IMR-90 (cell line): ENCODE measurements at regions not wholly inside any gene's neighbourhood (a gene's known extent, or its start where the extent isn't known, plus 50 kb on each side); places are given as distances from the start of the nearest gene placed in this dataset.

Experiments
- ATAC-seq: fragments of 200-7000 bp; cut with Tn5 transposase; 2 replicates; pipeline ENCODE4 v1.9.1; 2020; ENCODE audit warnings: low read depth, mild to moderate bottlenecking, moderate library complexity
- BruUV-seq: library from RNA; stranded (reverse); fragments of 400-500 nt; replicated peaks from 2 replicates; lab custom pipeline; 2021; lab: Mats Ljungman, UMichigan
- CTCF ChIA-PET: fragments of 300-600 bp; formaldehyde crosslinking; extraction: SDS; loops from one replicate; lab custom pipeline; 2021; ENCODE audit warnings: antibody characterized with exemption; lab: Yijun Ruan, JAX
- POLR2A ChIA-PET: fragments of 300-600 bp; sonication (Branson Sonifier 250); formaldehyde crosslinking; loops from one replicate; lab custom pipeline; 2022; ENCODE audit warnings: antibody characterized with exemption; ENCODE audit not compliant: unreplicated experiment; lab: Charles Lee
- DNase-seq: peaks from one replicate; pipeline ENCODE4 v3.0.0; 2013
- H2AFZ ChIP-seq: replicated peaks from 2 replicates; pipeline ENCODE3; 2013; ENCODE audit warnings: low read length, mild to moderate bottlenecking; ENCODE audit not compliant: poor library complexity
- H2AK5ac ChIP-seq: 2 replicates; pipeline ENCODE4 v1.6.1; 2013; ENCODE audit warnings: low read depth, low read length, inconsistent platforms
- H2AK9ac ChIP-seq: replicated peaks from 2 replicates; pipeline ENCODE3; 2013; ENCODE audit warnings: mild to moderate bottlenecking, low read depth, low read length, moderate library complexity; ENCODE audit not compliant: poor library complexity
- H2BK120ac ChIP-seq: 2 replicates; pipeline ENCODE4 v1.6.1; 2013; ENCODE audit warnings: low read depth, low read length, inconsistent platforms
- H2BK15ac ChIP-seq: 3 replicates; pipeline ENCODE4 v1.6.1; 2013; ENCODE audit warnings: low read depth, low read length, inconsistent platforms
- H2BK20ac ChIP-seq: 2 replicates; pipeline ENCODE4 v1.6.1; 2013; ENCODE audit warnings: low read depth, mild to moderate bottlenecking, inconsistent platforms, low read length, moderate library complexity
- H2BK5ac ChIP-seq: 2 replicates; pipeline ENCODE4 v1.6.1; 2013; ENCODE audit warnings: mild to moderate bottlenecking, low read depth, low read length, inconsistent platforms; ENCODE audit not compliant: poor library complexity, severe bottlenecking
- H3K14ac ChIP-seq: replicated peaks from 2 replicates; pipeline ENCODE4 v1.6.1; 2013; ENCODE audit warnings: low read depth, low read length, inconsistent platforms
- H3K18ac ChIP-seq: 2 replicates; pipeline ENCODE4 v1.6.1; 2013; ENCODE audit warnings: low read depth, low read length, control low read depth
- H3K23ac ChIP-seq: 2 replicates; pipeline ENCODE4 v1.6.1; 2013; ENCODE audit warnings: low read depth, low read length, inconsistent platforms
- H3K27ac ChIP-seq: 2 replicates; pipeline ENCODE4 v1.5.1; 2013; ENCODE audit warnings: mild to moderate bottlenecking, control low read depth, low read length; ENCODE audit not compliant: insufficient read depth
- H3K27me3 ChIP-seq: 2 replicates; pipeline ENCODE4 v1.6.1; 2013; ENCODE audit warnings: low read length; ENCODE audit not compliant: control insufficient read depth, insufficient read depth
- H3K36me3 ChIP-seq: 2 replicates; pipeline ENCODE4 v1.6.1; 2013; ENCODE audit warnings: low read length, mixed read lengths; ENCODE audit not compliant: control insufficient read depth, insufficient read depth
- H3K4ac ChIP-seq: 2 replicates; pipeline ENCODE4 v1.6.1; 2013; ENCODE audit warnings: low read depth, low read length, inconsistent platforms
- H3K4me1 ChIP-seq: 2 replicates; pipeline ENCODE4 v1.6.1; 2013; ENCODE audit warnings: low read length, mixed read lengths; ENCODE audit not compliant: control insufficient read depth, insufficient read depth
- H3K4me2 ChIP-seq: 2 replicates; pipeline ENCODE4 v1.6.1; 2013; ENCODE audit warnings: low read depth, mild to moderate bottlenecking, control low read depth, low read length, moderate library complexity
- H3K4me3 ChIP-seq: 2 replicates; pipeline ENCODE4 v1.5.1; 2013; ENCODE audit warnings: low read depth, mild to moderate bottlenecking, control low read depth, low read length, moderate library complexity; ENCODE audit not compliant: insufficient read depth
- H3K56ac ChIP-seq: 2 replicates; pipeline ENCODE4 v1.6.1; 2013; ENCODE audit warnings: low read length, inconsistent platforms; ENCODE audit not compliant: insufficient read depth; ENCODE audit errors: extremely low read depth
- H3K79me1 ChIP-seq, 2 experiments: 2 replicates each; pipeline ENCODE4 v1.6.1; 2013; ENCODE audit warnings: low read length in 2 of 2, inconsistent platforms in 1 of 2, low read depth in 1 of 2
- H3K9ac ChIP-seq: 2 replicates; pipeline ENCODE4 v1.6.1; 2013; ENCODE audit warnings: low read depth, low read length, control low read depth
- H3K9me1 ChIP-seq: 2 replicates; pipeline ENCODE4 v1.6.1; 2013; ENCODE audit warnings: low read length, inconsistent platforms; ENCODE audit not compliant: insufficient read depth
- H3K9me3 ChIP-seq: 2 replicates; pipeline ENCODE4 v1.6.1; 2013; ENCODE audit warnings: low read length; ENCODE audit not compliant: control insufficient read depth, insufficient read depth
- H4K20me1 ChIP-seq: 2 replicates; pipeline ENCODE4 v1.6.1; 2013; ENCODE audit warnings: low read length, inconsistent platforms; ENCODE audit not compliant: insufficient read depth
- H4K5ac ChIP-seq: 2 replicates; pipeline ENCODE4 v1.6.1; 2013; ENCODE audit warnings: mild to moderate bottlenecking, low read depth, low read length, control low read depth
- H4K8ac ChIP-seq, 2 experiments: 2 replicates each; pipeline ENCODE4 v1.6.1; 2013; ENCODE audit warnings: low read depth in 2 of 2, low read length in 2 of 2, control low read depth in 1 of 2, inconsistent platforms in 1 of 2
- H4K91ac ChIP-seq: 2 replicates; pipeline ENCODE4 v1.6.1; 2013; ENCODE audit warnings: low read depth, low read length, inconsistent platforms; ENCODE audit not compliant: insufficient read depth
- CTCF ChIP-seq: conservative IDR thresholded peaks from 2 replicates; pipeline ENCODE4 v1.5.1; 2012; ENCODE audit warnings: mild to moderate bottlenecking, low read depth, low read length, improper control_type of control experiment
- MAFK ChIP-seq: IDR thresholded peaks from 2 replicates; pipeline ENCODE4 v1.6.1; 2012; ENCODE audit warnings: low read depth, low read length, improper control_type of control experiment
- MAZ ChIP-seq: IDR thresholded peaks from 2 replicates; pipeline ENCODE4 v1.6.1; 2012; ENCODE audit warnings: low read depth, mild to moderate bottlenecking, low read length, improper control_type of control experiment, moderate library complexity, borderline replicate concordance
- MXI1 ChIP-seq: IDR thresholded peaks from 2 replicates; pipeline ENCODE4 v1.6.1; 2012; ENCODE audit warnings: low read depth, mild to moderate bottlenecking, low read length, moderate library complexity, borderline replicate concordance
- NFE2L2 ChIP-seq: fragments of 150-350 bp; IDR thresholded peaks from 2 replicates; pipeline ENCODE4 v1.6.1; 2016; ENCODE audit warnings: low read depth, mild to moderate bottlenecking, low read length
- POLR2A ChIP-seq: IDR thresholded peaks from 2 replicates; pipeline ENCODE4 v1.6.1; 2012; ENCODE audit warnings: mild to moderate bottlenecking, low read depth, low read length
- RAD21 ChIP-seq: IDR thresholded peaks from 2 replicates; pipeline ENCODE4 v1.6.1; 2012; ENCODE audit warnings: low read length, improper control_type of control experiment
- RFX5 ChIP-seq: IDR thresholded peaks from 2 replicates; pipeline ENCODE4 v1.8.0; 2012; ENCODE audit warnings: low read depth, mild to moderate bottlenecking, low read length, moderate library complexity
- SMC3 ChIP-seq: fragments of 150-350 bp; IDR thresholded peaks from 2 replicates; pipeline ENCODE4 v1.6.1; 2016; ENCODE audit warnings: low read depth, mild to moderate bottlenecking, antibody characterized with exemption, low read length, moderate library complexity
- WGBS, 2 experiments: methylation state at CpG; one replicate each; pipeline versions ENCODE4 v1.1.5 to v1.1.7; 2013; ENCODE audit warnings: missing lambda C conversion rate in 2 of 2; ENCODE audit not compliant: insufficient read length in 1 of 2; ENCODE audit errors: extremely low coverage in 2 of 2; 5-methylcytosine and 5-hydroxymethylcytosine counted together
- dilution Hi-C: fragments of 300-500 bp; cut with HindIII; formaldehyde crosslinking; loops from one replicate; pipeline ENCODE4 v1.14.3; 2018; ENCODE audit warnings: low sequenced_read_pairs; ENCODE audit not compliant: unreplicated experiment
- in situ Hi-C: fragments of 300-500 bp; cut with MboI; formaldehyde crosslinking; loops from 3 replicates; pipeline ENCODE4 v1.14.3; 2019; ENCODE audit warnings: low sequenced_read_pairs, inconsistent platforms, mixed read lengths
- intact Hi-C: fragments of 100-400 bp; cut with micrococcal nuclease; formaldehyde crosslinking; loops from 2 replicates; pipeline ENCODE4 v1.10.0; 2022

GRCh38 chr2:147688242-147688641, 156.6 kb upstream of the ACVR2A start:
- no peak overlapping the region for H3K4ac ChIP-seq
- no CpG with 5 or more reads among the region's 1 CpG for WGBS, 2 experiments
- no peaks in the 10 kb centered on the region for H4K20me1 ChIP-seq
- H2AK5ac ChIP-seq = no peak overlapping the region
- no peak for DNase-seq
- no peak overlapping the region for H3K56ac ChIP-seq
- H2BK5ac ChIP-seq = no peak overlapping the region
- no peak overlapping the region for H3K27ac ChIP-seq
- H4K8ac ChIP-seq = no peak overlapping the region
- ATAC-seq = no peak
- H3K27me3 ChIP-seq = no peaks in the 10 kb centered on the region
- dilution Hi-C loops (no loop called here), intact Hi-C loops (no loop called here), in situ Hi-C loops (no loop called here)
- no peak overlapping the region for H3K23ac ChIP-seq
- ChIA-PET POLR2A (no interaction called here), CTCF (no interaction called here)
- H3K4me2 ChIP-seq = no peak overlapping the region
- no peaks in the 10 kb centered on the region for H3K4me1 ChIP-seq
- H3K4me3 ChIP-seq = no peak overlapping the region
- no peaks in the 10 kb centered on the region for H3K36me3 ChIP-seq
- H3K9ac ChIP-seq = no peak overlapping the region
- H2BK15ac ChIP-seq = no peak overlapping the region
- H2AK9ac ChIP-seq = no peak overlapping the region
- no peak overlapping the region for H3K14ac ChIP-seq
- no peak overlapping the region for H3K18ac ChIP-seq
- no peak overlapping the region for H2AFZ ChIP-seq
- TF ChIP-seq RFX5 = no peak
- no peak for TF ChIP-seq POLR2A
- no peak for TF ChIP-seq NFE2L2
- no peak for TF ChIP-seq SMC3
- no peak for TF ChIP-seq MAZ
- TF ChIP-seq RAD21 = no peak
- no peak for TF ChIP-seq CTCF
- no peak for TF ChIP-seq MXI1
- no peak for TF ChIP-seq MAFK
- H4K5ac ChIP-seq = no peak overlapping the region
- H2BK120ac ChIP-seq = no peak overlapping the region
- no peaks in the 10 kb centered on the region; the same call in 1 of the 2 replicates for H3K9me3 ChIP-seq
- no peaks in the 10 kb centered on the region for H3K79me1 ChIP-seq
- no peak overlapping the region for H2BK20ac ChIP-seq
- no peak overlapping the region for H4K91ac ChIP-seq
- H3K9me1 ChIP-seq = no peaks in the 10 kb centered on the region
- BruUV-seq = no TSS peak
